ENCODE measurements at regions not wholly inside any gene's neighbourhood (a gene's known extent, or its start where the extent isn't known, plus 50 kb on each side); places are given as distances from the start of the nearest gene placed in this dataset.
"Not testable (repeated sequence)": the region's sequence is repeated elsewhere in the genome, so short reads cannot be mapped to it uniquely, and the experiment has no call there.

GRCh38 chr5:124538931-124539330, 207.5 kb downstream of the ZNF608 start:
- no peak for DNase-seq

GRCh38 chr5:124538191-124538590, 208.2 kb downstream of the ZNF608 start:
- no peak for DNase-seq

DNA sequence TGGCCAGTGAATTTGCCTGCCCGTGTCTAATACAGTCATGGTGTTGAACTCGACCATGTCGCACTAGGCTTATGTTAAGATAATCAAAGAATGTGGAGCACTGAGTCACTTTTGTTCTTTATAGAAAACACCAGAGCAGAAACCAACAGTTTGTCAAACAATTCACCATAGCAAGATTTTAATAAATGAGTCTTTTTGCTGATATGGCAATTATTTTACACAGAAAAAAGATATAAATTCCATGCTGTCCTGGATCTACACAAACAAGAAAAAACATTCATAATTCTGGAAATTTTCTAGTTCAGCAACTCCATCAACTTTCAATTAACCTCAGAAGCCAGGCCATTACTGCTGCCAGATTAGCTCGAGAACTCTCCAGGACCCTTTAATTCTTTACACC, 208.9 kb downstream of the ZNF608 start:
- DNase-seq, result no peak

- no peak for DNase-seq
Observed at GRCh38 chr5:124537107-124537506, 209.3 kb downstream of the ZNF608 start.

DNA sequence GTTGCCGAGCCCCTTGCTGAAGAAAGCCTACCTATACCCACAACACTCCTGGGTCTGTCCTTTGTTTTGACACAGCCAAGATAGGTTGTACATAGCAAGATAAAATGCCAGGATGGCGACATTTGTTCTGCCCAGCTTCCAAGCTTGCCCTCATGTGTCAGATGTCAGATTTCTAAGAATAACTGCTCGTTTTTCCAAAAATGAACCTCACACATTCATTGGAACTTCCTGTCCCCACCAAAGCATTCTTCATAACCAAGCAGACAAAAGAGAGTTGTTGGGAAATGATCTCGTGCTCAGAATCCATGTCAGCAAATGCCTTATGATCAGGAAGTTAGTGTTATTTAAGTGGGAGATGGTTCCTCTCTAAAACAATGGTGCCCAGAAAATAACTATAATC, 210.1 kb downstream of the ZNF608 start:
- no peak for DNase-seq

GRCh38 chr5:124530916-124531315, 215.5 kb downstream of the ZNF608 start:
- DNase-seq, result no peak

DNA sequence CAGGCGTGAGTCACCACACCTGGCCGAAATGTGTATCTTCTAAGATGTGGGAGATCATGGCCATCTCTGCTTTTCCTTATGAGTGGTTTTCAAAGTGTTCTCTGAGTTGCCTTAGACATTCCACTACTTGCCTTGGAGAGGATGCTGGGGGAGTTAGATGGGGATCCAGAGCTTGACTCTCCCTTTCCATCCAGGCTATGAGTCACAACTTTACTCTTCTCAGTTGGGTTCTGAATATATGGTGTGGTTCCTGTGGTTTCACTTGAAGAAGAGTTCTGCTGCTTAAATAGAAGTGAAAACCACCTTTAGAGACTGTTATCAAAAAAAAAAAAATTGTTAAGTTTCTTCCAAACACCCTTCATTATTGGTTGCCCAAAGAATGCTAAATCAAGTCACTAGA, 217.6 kb downstream of the ZNF608 start:
- no peak for DNase-seq

DNA sequence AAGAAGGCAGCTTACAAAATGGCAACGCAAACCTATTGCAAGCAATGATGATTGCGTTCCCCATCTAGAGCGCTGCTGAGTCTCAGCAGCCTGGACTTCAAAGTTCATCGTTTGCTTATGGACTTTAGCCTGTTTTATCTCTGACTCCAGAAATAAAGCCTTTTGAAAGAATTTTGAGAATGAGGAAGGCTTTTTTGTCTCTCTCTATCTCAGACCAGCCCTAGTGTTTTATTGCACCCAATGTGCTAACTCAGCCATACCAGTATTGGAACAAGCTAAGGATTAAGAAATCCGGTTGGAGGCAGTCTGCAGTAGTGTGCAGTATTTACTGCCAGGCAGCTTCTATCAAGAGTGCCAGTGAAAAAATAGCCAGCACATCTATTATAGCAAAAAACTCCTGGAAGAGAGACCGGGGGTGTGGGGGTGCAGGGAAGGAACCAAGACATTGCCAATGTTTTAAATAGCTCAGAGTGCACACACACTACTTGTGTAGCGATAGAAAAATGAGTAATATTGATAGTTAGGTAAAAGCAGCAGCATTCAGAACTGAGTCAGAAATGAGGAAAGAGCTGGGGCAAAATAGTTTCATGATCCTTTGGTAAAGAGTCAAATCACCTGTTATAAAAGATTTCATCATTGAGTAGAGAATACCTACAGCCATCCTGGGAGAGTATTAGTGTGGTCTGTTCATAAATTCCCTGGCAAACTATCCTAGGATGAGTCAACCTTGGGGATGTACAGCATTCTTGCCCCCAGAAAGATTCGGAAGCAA, 219.0 kb downstream of the ZNF608 start:
- DNase-seq, result no peak

GRCh38 chr5:124526079-124526478, 220.4 kb downstream of the ZNF608 start:
- not testable (repeated sequence) for DNase-seq

GRCh38 chr5:124524552-124525232, 221.7 kb downstream of the ZNF608 start:
- no peak for DNase-seq

GRCh38 chr5:124523897-124524296, 222.5 kb downstream of the ZNF608 start:
- no peak for DNase-seq

GRCh38 chr5:124522992-124523391, 223.4 kb downstream of the ZNF608 start:
- DNase-seq, result no peak

DNA sequence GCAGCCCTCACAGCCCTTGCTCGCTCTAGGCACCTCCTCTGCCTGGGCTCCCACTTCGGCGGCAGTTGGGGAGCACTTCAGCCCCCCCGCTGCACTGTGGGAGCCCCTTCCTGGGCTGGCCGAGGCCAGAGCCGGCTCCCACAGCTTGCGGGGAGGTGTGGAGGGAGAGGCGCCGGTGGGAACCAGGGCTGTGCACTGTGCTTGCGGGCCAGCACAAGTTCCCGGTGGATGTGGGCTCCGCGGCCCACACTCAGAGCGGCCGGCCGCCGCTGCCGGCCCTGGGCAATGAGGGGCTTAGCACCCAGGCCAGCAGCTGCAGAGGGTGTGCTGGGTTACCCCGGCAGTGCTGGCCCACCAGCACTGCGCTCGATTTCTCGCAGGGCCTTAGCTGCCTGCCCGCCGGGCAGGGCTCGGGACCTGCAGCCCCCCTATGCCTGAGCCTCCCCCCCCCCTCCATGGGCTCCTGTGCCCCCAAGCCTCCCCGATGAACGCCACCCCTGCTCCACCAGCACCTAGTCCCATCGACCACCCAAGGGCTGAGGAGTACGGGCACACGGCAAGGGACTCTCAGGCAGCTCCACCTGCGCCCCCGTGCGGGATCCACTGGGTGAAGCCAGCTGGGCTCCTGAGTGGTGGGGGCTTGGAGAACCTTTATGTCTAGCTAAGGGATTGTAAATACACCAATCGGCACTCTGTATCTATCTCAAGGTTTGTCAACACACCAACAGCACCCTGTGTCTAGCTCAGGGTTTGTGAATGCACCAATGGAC, 224.8 kb downstream of the ZNF608 start:
- DNase-seq, result no peak

GRCh38 chr5:124519396-124519795, 227.0 kb downstream of the ZNF608 start:
- DNase-seq, result no peak

GRCh38 chr5:124516567-124516966, 229.9 kb downstream of the ZNF608 start:
- no peak for DNase-seq

- DNase-seq, result no peak
Observed at GRCh38 chr5:124515497-124516245, 230.8 kb downstream of the ZNF608 start.

- DNase-seq, result no peak
Observed at GRCh38 chr5:124514956-124515355, 231.5 kb downstream of the ZNF608 start.

- no peak for DNase-seq
Observed at GRCh38 chr5:124512952-124513632, 233.3 kb downstream of the ZNF608 start.

DNA sequence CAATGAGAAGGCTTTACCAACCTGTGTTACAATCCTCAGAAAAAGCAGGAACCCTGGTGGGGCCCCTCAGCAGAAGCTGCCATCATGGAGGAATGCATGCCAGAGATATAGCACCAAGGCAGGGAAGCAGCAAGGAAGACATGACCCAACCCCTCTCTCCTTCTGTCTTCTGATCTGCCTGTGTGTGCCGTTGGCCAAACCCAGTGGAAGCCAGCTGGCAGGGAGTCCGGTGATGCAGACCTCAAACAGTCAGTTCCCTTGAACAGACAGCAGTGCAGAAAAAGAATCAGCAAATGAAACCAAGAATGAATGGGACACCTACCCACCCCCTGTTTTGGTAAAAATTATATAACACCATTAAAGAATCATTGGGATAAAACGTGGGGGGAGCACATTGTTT, 234.2 kb downstream of the ZNF608 start:
- DNase-seq, result no peak

GRCh38 chr5:124511791-124512190, 234.6 kb downstream of the ZNF608 start:
- DNase-seq, result no peak

DNA sequence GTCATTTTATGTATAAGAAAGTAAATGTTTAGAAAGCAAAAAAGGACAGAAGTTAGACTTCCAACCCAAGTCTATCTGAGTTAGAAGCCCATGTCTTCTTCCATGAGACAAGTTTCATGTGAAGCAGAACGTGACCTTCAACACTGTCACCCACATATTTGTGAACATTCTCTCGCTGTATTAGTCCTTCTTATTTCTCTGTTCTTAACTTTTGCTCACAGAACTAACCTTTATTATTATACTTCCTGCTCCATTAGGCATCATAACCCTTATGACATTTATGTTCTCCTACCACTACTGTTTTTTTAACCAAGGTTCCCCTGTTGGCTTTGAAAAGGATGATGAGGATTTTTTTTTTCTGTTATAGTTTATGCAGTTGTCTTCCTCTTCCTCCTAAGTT, 238.8 kb downstream of the ZNF608 start:
- no peak for DNase-seq
